NOMO-1 treated with dmso at 0.1 percent for 144 hours (cell line): ENCODE measurements at regions not wholly inside any gene's neighbourhood (a gene's known extent, or its start where the extent isn't known, plus 50 kb on each side); places are given as distances from the start of the nearest gene placed in this dataset.
"Not testable (repeated sequence)": the region's sequence is repeated elsewhere in the genome, so short reads cannot be mapped to it uniquely, and the experiment has no call there.

ENCODE experiments used
- DNase-seq: peaks from one replicate; lab custom pipeline; 2025; ENCODE audit not compliant: unreplicated experiment; lab: John Stamatoyannopoulos, UW

- DNase-seq, result no peak
Observed at GRCh38 chr6:114718186-114718585, 375.4 kb upstream of the HS3ST5 start.

GRCh38 chr6:114714836-114715507, 372.1 kb upstream of the HS3ST5 start:
- no peak for DNase-seq

GRCh38 chr6:114713690-114714089, 370.9 kb upstream of the HS3ST5 start:
- no peak for DNase-seq

DNA sequence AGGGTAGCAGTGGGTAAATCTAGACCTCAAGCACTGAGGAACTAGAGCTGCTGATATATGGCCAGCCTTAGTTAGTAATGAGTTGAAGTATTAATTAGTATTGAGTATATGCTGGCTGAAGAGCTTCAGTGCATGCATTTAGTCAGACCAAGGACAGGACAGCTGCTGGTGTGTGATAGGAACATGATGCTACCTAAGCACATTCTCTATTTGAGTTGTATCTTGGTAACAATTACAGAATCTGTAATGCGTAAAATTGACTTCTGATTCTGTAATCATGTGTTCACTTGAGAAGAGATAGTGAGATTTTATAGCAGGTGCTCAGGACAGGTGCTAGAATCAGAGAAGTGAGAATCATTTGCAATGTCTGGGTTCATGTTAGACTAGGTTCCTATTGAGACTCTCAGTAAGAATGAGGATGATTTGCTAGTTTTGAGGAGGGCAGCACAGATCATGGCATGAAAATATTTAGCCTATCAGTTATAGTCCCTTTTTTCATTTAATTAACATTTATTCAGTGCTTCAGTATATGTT, 369.4 kb upstream of the HS3ST5 start:
- DNase-seq, result no peak

- DNase-seq, result no peak
Observed at GRCh38 chr6:114707081-114707620, 364.3 kb upstream of the HS3ST5 start.

GRCh38 chr6:114690625-114691024, 347.8 kb upstream of the HS3ST5 start:
- DNase-seq, result no peak

DNA sequence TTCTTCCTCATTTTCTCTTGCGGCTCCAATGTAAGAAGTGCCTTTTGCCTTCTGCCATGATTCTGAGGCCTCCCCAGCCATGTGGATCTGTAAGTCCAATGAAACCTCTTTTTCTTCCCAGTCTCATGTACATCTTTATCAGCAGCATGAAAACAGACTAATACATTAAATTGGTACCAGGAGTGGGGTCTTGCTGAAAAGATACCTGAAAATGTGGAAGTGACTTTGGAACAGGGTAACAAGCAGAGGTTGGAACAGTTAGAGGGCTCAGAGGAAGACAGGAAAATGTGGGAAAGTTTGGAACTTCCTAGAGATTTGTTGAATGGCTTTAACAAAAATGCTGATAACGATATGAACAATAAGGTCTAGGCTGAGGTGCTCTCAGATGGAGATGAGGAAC, 316.7 kb upstream of the HS3ST5 start:
- no peak for DNase-seq

GRCh38 chr6:114651611-114652010, 308.8 kb upstream of the HS3ST5 start:
- DNase-seq, result no peak

GRCh38 chr6:114650891-114651290, 308.1 kb upstream of the HS3ST5 start:
- DNase-seq, result no peak

DNA sequence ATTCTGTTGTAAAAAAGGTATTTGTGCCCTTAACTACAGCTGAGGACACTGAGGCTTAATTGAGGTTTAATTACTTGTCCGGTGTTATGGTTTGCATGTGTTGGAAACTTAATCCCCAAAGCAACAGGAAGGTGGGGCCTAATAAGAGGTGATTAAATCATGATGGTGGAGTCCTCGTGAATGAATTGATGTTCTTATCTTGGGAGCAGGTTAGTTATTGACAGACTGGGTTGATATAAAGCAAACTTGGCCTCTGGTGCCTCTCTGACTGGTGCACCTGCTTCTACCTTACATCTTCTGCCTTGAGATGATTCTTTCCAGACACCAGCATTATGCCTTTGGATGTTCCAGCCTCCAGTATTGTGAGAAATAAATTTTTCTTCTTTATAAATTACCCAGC, 306.5 kb upstream of the HS3ST5 start:
- DNase-seq, result no peak

GRCh38 chr6:114648847-114649246, 306.0 kb upstream of the HS3ST5 start:
- DNase-seq, result no peak

GRCh38 chr6:114638341-114638740, 295.5 kb upstream of the HS3ST5 start:
- DNase-seq, result no peak

DNA sequence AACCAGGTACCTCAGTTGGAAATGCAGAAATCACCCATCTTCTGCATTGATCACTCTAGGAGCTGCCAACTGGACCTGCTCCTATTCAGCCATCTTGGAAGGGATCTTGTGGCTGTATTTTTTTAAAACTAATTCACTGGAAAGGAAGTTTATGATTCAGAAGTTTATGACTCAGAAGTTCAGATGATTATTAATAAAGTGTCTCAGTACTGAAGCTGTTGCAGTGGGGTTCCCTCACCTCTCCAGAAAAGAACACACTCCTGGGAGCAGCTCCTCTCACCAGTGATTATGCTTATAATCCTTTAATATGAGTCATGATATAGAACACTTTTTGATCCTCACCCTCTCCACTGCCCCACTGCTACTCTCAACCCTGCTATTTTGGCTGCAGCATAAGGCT, 291.2 kb upstream of the HS3ST5 start:
- DNase-seq, result no peak

DNA sequence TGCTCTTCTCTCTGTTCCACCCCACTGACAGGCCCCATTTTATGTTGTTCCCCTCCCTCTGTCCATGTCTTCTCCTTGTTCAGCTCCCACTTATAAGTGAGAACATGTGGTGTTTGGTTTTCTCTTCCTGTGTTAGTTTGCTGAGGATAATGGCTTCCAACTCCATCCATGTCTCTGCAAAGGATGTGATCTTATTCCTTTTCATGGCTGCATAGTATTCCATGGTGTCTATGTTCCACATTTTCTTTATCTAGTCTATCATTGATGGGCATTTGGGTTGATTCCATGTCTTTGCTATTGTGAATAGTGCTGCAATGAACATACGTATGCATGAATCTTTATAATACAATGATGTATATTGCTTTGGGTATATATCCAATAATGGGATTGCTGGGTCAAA, 283.4 kb upstream of the HS3ST5 start:
- DNase-seq, result not testable (repeated sequence)

GRCh38 chr6:114619621-114620200, 276.9 kb upstream of the HS3ST5 start:
- DNase-seq, result no peak

DNA sequence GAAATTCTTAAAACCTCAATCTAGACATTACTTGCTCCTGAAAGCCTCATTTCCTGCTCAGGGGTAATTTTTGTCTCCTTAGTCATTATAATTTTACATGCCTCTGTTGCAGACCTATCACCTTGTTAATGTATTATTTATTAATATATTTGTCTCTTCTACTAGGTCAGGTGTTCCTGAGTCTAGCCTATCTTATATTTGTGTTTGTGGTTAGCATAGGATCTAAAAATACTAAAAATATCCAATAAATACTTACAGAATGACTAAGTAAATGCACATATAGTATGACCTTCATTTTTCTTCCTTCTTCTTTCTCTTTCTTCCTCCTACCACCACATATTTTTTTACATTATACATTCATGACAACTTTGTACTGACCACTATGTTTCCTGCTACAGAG, 268.9 kb upstream of the HS3ST5 start:
- DNase-seq, result no peak

GRCh38 chr6:114608091-114608490, 265.3 kb upstream of the HS3ST5 start:
- no peak for DNase-seq

DNA sequence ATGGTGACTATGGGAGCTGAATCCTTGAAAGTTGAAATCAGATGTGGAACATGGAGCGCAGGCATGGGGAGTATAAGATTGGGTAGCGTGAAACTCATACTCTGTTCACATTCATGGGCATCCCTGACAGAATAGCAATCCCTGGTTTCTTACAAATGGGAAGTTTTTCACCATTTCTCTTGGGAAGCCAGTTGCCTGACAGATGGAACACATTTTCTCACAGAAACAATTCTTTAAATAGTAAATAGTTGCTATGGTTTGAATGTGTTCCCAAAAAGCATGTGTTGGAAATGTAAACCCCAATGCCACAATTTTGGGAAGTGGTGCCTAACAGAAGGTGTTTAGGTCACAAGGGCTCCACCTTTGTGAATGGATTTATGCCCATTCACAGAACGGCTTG, 262.8 kb upstream of the HS3ST5 start:
- no peak for DNase-seq

DNA sequence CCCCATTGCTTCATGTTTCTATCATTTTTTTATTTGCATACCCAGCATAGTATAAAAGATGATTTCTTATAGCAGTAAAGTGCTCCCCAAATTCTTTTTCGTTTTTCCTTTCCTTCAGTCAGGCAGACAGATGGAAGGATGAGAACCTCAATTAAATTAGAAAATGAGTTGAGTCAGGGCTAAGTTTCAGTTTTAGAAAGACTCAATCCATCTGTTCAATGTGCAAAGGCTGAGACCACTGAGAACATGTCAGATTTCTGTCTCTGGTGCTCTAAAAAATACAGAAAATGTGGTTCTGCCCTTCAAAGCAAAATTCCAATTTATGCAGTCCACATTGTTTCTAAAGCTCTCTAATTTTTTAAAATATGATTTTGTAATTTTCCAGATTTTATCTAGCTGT, 257.6 kb upstream of the HS3ST5 start:
- DNase-seq, result no peak

DNA sequence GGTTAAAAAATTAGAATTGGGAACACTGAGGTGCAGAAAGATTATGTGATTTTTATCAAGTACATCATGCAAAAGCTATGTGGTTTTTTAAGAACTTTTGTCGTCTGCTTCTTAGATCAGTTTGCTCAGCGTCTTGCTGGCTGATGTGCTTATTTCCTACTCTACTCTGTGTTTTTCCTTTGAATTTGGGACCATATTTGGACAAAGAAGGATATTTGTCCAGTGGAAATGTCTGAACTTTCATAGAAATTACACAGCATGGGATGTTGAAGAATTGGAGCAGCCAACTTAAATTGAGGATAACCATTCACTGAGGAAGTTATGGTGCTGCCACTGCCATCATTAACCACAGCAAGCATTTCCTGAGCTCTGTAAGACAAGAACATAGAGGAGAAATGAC, 252.8 kb upstream of the HS3ST5 start:
- DNase-seq, result no peak

GRCh38 chr6:114595186-114595585, 252.4 kb upstream of the HS3ST5 start:
- no peak for DNase-seq

- DNase-seq, result no peak
Observed at GRCh38 chr6:114592506-114592905, 249.7 kb upstream of the HS3ST5 start.

DNA sequence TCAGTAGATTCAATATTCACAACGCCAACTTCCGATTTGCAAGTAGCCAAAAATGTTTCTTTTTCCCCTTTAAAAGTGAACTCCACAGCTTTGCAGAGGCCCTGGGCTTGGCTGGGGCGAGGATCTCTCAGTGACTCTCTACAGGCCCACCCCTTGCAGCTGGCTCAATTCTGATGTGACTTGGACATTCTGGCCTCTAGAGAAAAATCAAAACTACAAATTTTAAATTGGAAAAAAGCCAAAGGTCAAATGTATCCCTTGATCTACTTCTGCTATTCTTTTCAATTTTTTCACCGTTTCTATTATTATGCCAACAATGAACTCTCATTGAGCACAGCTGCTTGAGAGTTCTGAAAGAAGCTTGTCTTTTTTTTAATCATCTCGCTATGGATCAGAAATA, 245.9 kb upstream of the HS3ST5 start:
- no peak for DNase-seq
